HL-60/S4 treated with retinoic acid at 250 ng/mL for 4 days and 3 days (cell line): ENCODE measurements at regions not wholly inside any gene's neighbourhood (a gene's known extent, or its start where the extent isn't known, plus 50 kb on each side); places are given as distances from the start of the nearest gene placed in this dataset.

ENCODE experiments used
- in situ Hi-C: fragments of 300-500 bp; cut with MboI; formaldehyde crosslinking; loops from 2 replicates; pipeline ENCODE4 v1.7.0; 2022; ENCODE audit warnings: low sequenced_read_pairs

DNA sequence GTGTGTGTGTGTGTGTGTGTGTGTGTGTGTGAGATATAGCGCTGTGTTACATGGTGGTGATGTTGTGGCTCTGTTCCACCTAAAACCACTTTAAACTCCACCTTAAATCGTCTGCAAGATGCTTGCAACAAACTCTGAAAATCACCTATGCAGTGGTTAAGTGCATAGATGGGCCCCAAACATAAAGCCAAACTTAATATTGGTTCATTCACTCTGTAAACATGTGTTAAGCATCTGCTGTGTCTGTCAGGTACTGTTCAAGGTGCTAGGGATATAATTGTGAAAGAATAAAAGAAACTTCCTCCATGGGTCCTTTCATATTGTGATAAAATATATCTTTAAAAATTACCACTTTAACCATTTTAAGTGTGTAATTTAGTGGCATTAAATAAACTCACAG is 645.4 kb upstream of the SORCS1 start:
- in situ Hi-C loops: loop anchor here (25.0 kb wide), 2 partner anchors 398 to 1098 kb away; no protein-coding TSS in a partner anchor

DNA sequence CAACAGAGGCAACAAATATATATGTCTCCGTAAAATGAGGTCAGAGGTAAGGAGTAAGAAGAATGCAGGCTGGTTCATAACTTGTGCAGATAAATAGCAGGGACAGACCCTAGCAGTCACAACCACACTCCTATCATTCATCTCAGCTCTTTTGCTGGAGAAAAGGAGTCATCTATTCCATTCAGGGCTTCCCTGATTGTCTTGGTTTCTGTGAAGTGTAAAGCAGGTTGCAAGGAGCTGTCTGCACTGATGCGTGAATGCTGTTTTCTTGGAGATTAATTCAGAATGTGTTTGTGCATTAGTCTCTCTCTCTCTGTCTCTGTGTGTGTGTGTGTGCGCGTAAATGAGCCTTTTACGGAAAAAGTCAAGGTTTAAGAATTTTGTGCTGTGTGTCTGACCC is 643.3 kb upstream of the SORCS1 start:
- in situ Hi-C loops: loop anchor here (25.0 kb wide), 2 partner anchors 396 to 1096 kb away; no protein-coding TSS in a partner anchor

DNA sequence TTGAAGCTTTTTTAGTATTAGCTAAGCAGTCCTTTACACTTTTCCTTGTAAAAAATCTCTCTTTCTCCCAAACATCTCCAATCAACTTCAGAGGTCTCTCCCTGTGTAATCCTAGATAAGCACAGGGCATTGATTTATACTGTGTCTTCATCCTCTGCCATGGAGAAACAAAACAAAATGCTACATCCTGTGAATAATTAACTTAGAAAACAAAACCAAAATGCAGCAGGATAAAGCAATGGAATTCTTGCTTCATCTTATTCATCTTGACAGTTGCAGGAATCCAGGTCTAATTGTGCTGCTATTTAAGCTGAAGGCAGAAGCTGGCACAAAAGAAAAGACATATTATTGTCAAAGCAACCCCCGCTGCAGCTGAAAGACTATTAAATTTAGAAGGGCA is 641.5 kb upstream of the SORCS1 start:
- in situ Hi-C loops: loop anchor here (25.0 kb wide), 2 partner anchors 394 to 1094 kb away; no protein-coding TSS in a partner anchor

DNA sequence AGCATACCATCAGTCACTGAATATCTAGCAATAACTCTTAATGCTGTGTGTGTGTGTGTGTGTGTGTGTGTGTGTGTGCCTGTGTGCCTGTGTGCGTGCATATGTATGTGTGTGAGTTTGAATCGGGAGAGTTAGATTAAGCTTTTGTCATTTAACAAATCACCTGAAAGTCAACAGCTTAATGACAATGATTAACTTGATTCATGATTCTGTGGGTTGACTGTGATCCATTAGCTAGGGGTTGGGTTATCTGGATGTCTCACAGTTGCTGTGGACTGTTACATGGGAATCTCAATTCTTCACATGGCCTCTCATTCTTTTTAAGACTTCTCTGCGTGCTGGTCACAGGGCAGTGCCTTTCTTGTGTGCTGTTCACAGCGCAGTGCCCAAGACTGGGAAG is 639.0 kb upstream of the SORCS1 start:
- in situ Hi-C loops: loop anchor here (25.0 kb wide), 2 partner anchors 391 to 1091 kb away; no protein-coding TSS in a partner anchor

DNA sequence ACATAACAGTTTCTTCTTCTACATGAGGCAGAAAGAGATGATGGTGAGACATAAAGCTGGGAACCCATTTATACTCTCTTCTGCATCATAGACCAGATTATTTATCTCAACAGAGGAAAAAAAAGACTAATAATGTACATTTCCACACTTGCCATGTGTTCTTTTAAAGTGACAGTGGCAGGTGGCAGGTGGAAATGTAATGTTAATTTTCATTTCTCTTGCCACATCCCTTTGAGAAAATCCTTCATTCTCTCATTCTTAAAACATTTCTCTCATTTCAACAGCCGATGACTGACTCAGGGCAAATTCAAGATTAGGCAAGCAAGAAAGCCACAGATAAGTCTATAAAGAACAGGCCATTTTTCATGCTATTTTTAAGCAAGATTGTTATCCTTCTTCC is 635.6 kb upstream of the SORCS1 start:
- in situ Hi-C loops: loop anchor here (25.0 kb wide), 2 partner anchors 388 to 1088 kb away; no protein-coding TSS in a partner anchor

DNA sequence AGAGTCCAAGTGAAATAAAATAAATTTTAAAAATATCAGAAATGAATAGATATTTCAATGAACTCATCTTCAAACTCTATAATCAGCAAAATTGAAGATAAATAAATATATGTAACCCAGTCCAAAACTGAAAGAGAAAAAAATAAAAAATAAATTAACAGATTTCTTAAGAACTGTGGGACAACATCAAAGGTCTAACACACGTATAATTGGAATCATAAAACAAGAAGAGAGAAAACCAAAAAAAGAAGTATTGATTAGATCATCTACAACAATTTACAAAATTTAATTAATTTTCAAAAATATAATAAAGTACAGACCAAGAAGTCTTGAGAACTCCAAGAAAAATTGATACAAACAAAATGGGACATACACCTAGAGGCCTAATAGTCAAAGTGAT is 625.8 kb upstream of the SORCS1 start:
- in situ Hi-C loops: no loop called here

DNA sequence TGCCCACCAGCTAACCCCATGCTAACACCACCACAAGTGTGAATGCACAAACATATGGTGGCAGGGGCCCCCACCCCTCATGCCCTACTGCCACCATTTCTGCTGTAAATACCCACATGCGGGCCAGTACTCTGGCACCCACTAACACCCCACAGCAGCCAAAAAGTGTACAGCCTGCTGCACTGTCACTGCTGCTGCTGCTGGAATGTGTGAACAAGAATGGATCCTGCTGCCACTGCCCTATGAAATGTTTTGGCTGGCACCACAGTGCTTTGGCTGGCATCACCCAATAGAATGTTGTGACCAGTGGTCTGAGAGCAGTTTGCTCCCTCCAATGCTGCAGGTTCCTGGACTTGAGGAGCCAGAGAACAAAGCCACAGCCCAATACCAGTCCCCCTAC is 606.6 kb upstream of the SORCS1 start:
- in situ Hi-C loops: no loop called here

DNA sequence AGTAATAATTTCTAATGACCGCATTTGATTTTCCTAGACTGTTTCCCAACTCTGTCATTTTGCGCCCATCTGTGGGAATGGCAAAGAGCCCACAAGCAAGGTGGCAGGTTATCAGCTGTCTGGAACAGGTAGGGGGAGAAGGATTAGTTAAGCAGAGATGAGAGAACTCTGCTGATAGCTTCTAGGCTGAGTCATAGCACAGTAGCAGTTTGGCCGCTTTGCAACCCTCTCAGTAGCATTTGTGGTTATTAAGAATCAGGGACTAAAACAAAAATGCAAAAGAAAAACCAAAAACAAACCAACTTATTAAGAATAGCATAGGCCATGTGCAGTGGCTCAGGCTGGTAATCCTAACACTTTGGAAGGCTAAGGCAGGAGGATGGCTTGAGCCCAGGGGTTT is 602.7 kb upstream of the SORCS1 start:
- in situ Hi-C loops: no loop called here

DNA sequence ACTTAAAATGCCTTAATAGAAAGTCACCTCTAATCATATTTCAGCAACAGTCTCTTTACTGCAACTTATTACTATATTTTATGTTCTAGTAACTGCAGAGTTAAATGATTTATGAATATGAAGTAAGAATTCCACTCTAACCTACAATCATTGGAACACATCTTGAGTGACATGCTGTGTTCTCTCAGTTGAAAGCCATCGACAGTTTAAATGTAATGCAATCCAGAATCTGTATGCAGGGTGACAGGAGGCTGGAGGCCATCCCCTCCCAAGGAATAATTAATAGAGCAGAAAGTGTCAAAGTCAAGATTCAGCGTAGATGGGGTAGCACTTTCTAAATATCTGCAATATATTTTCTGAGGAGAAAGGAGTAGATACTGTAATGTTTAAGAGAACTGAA is 590.3 kb upstream of the SORCS1 start:
- in situ Hi-C loops: no loop called here

DNA sequence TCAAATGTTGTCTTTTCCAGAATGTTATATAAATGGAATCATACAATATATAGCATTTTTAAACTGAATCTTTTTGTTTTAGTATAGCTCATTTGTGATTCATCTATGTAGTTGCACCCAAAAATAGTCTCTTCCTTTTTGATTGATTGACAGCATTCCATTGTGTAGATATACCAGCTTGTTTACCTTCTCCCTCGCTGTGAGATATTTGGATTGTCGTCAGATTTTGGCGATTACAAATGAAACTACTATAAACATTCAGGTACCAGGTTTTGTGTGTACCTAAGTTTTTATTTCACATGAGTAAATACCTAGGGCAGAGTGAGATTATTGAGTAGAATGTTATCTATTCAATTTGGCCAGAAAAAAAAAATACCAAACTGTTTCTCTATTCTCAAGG is 584.7 kb upstream of the SORCS1 start:
- in situ Hi-C loops: no loop called here

DNA sequence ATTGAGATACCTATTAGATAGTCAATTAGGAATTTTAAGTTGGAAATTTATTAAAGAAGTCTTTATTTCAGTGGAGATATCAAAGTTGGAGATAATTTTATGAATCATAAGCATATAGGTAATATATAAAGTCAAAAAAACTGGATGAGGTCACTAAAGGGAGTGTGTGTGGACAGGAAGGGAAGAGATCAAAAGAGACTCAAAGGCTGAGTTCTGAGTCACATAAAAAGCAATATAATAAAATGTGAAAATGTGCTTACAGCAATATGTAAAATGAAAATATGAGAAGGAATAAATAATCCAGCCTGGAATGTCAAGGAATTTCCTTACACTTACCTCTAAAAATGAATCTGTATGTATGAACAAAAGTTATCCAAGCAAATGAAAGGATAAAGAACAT is 583.3 kb upstream of the SORCS1 start:
- in situ Hi-C loops: no loop called here

DNA sequence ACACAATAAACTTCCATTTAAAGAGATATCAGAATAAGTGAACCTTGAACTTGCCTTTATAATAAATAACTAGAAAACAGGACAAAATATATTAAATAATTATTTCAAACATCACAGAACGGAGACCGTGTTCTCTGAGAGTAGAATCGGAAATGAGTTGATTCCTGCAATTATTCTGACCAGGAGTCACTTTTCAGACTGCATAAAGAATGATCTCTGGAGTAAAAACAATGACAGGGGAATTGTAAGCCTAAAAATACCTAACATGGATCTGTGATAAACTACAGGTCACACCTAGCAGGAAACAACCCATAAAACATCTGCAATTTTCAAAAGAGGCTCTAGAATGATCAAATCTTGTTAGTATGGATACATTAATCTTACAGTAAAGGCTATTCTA is 577.5 kb upstream of the SORCS1 start:
- in situ Hi-C loops: no loop called here

DNA sequence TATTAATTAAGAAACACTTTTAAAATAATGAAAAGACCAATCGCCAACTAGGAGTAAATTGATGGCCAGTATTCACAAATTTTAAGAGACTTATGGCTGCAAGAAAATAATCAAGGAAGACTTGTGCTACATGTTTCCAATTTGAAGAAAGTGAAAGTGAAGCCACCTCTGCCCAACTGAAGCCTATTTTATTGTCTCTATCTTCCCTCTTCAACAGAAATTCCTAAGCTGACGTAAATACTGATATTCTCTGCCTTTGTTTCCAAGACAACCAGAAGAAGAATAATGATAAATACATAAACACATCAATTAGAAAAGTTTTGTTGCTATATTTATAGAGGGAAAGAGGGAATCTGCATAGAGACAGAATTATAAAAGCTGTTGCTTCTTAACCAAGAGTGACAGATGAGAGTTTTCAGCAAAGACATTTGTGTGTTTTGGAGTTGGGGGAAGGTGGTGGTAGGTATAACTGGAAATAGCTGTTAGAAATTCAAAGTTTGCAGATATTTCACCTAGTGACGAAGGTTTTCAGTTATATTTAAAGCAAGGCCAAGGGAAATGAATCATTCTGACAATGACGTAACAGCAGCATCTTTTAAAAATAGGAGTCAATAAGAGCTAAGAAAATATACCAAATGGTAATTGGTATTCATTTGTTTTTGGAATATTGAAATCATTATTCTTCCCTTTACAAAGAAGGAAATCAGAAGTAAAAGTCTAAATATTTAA is 576.6 kb upstream of the SORCS1 start:
- in situ Hi-C loops: no loop called here

DNA sequence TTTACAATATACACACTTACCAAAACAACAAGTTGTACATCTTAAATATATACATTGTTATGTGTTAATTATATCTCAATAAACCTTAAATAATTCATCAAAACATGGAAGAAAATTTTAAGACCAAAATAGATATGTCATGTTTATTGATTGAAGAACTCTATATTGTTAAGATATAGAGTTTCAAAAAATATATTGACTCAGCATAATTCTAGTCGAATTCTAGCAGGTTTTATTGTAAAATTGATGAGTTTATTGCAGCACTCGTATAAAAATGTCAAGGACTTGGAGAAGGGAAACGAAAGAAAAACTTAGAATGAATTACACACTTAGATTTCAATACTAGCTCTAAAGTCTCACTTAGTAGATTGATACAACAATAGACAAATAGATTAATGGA is 575.4 kb upstream of the SORCS1 start:
- in situ Hi-C loops: no loop called here

DNA sequence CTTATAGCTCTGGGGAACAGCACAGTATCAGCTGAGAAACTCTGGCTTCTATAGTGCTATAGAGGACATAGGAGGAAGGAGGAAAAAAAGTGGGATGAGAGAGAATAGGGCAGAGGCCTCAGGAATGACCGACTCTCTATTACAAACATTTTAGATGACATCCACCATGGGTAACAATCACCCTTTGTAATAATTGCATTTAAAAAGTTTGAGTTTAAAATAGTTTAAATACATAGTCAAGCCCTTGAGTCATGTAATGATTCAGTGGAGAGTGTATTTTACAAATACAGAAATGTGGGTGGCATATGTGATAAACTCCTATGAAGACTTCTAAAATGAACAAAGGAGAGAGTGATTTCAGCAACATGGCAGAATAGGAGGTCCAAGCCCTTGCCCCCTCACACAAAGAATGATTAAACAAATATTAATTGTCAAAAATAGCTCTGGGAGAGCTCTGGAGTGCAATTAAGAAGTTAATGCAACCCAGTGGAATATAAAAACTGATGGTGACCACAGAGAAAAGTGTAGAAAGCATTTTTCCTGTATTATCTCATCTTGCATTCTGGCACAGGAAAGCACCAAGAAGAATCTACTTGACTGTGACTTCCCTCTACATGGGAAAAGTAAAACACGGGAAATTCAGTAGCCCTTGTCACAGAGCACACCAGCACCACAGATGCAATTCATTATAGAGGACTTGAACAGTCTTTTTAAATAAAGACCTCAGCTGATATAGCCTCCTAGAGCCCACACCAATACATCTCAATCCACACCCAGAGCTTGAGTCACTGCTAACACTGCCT is 569.0 kb upstream of the SORCS1 start:
- in situ Hi-C loops: no loop called here

DNA sequence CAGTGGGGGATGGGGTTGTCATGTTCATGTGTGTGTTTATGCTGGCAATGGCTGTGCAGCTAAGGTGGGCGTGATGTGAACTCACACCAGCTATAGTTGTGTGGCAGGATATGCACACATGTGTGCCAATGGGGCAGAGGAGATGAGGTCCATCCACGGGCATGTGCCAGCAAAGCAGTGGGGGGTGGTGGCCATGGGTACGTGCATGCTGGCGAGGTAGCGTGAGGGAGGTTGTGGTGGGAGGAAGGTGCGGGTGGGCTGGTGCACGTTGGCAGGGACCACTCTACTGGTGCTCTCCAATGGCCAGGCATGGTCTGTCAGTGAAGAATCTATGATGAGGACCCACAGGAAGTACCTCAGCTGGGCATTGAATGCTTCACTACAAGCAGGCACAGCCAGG is 567.5 kb upstream of the SORCS1 start:
- in situ Hi-C loops: no loop called here

DNA sequence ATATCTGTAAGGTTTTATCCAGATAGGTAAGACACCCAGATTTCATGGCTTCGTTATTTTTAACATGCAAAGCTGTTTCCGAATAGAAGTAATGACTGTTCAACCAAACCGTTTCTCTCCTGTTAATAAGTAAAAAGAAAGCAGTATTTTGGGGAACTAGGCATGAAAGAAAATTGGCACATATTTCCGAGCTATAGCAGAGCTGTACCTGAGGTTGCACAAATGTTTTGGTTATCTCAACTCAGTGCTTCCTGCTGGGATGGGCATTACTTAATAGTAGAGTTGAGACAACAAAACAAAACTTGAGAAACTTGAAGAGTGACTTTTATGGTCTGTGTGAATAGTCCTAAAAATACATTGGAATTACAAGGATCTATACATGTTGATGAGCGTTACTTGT is 564.3 kb upstream of the SORCS1 start:
- in situ Hi-C loops: no loop called here

DNA sequence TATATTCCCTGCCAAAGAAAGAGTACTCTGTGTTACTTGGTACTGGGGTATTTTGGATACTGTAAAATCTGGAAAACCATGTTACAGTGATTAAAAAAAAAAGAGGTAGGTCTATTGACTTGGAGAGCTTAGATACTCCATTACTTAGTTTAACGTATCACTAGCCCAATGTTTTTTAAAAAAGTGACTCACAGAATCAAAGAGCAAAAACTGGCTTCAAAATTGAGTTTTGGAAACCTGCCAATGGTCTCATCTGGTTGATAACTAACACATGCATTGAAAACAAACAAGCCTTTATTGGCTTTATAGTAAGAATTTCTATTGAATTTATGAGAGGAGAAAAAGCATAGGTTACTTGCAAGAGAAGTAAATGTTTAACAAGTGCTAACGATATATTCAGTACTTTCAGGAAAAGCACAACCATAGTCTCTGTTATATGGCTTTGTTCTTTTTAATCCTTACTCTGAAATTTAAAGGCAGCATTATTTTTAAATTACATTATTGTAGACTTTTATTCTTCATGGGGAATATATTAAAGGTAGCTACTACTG is 563.3 kb upstream of the SORCS1 start:
- in situ Hi-C loops: no loop called here

DNA sequence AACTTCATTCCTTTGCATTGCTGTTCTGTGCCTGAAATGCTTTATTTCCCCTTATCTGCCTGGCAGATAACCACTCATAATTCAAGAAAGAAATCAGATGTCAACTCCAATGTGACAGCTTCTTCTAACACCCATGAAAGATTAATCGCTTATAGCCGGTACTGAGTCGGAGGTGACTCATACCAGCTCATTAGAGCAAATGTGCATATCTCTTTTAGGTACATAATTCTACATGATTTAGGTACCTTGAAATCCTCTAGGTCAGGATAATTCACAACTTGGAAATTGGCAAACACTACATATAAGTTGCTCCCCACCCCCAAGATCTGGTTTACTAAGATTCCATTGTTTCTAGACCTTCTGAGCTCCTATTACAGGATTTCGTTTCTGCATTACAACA is 554.4 kb upstream of the SORCS1 start:
- in situ Hi-C loops: no loop called here

DNA sequence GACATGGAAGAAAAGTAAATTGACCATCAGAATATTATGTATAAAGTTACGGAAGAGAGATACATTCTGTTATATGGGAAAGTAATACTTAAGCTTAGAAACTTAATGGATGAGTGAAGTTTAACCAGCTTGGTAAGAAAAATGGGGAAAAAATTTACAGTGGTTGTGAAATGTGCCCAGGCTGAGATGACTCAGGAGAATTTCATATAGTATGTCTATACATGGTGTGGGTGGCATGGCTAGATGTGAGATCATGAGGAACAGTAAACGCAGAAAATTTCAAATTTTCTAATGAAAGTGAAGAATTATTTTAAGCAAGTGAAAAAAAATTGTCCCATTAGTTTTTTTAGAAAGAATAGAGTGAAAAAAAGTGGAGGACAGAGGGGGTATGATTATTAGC is 552.5 kb upstream of the SORCS1 start:
- in situ Hi-C loops: no loop called here

DNA sequence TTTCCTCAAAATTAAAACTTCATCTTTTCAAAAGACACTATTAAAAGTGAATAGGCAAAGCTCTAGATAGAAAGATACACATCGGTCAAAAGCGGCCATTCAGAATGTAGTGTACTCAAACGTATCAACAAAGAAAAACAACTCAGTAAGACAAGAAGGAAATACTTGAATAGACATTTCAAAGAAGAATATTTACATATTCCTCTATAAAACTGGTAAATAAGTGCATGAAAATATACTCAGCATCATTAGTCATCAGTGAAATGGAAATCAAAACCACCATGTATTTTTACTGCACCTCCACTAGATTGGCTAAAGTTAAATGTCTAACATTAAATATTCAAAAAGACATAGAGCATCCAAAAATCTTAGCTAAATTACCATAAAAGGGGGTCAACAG is 551.1 kb upstream of the SORCS1 start:
- in situ Hi-C loops: no loop called here

DNA sequence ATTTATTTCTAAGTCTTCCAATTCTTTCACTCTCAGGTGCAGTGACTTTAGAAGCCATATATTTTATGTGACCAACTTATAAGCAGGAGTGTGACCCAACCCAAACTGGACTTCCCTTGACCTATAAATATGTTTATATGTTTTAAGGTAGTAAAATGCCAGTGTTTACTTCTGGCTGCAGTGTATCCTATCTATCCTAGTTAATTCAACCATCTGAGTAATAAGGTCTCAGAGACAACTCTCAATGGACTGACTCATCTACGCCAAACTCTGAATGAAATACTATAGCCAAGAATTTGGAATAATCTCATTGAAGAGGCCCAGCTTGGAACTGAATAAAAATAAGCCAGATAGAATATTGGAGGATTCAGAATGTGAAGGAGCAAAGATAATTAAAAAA is 544.5 kb upstream of the SORCS1 start:
- in situ Hi-C loops: no loop called here
